Hematopoietic multipotent progenitor cell treated with erythropoietin and hydrocortisone succinate and interleukin-3 and kit ligand, for 8 days (in vitro differentiated cells): ENCODE measurements at regions not wholly inside any gene's neighbourhood (a gene's known extent, or its start where the extent isn't known, plus 50 kb on each side); places are given as distances from the start of the nearest gene placed in this dataset.
"Not testable (repeated sequence)": the region's sequence is repeated elsewhere in the genome, so short reads cannot be mapped to it uniquely, and the experiment has no call there.

Experiments
- DNase-seq: peaks from one replicate; pipeline ENCODE4 v3.0.0-alpha.2; 2015

- no peak for DNase-seq
Observed at GRCh38 chr7:115241151-115241550, 319.3 kb downstream of the MDFIC start.

DNA sequence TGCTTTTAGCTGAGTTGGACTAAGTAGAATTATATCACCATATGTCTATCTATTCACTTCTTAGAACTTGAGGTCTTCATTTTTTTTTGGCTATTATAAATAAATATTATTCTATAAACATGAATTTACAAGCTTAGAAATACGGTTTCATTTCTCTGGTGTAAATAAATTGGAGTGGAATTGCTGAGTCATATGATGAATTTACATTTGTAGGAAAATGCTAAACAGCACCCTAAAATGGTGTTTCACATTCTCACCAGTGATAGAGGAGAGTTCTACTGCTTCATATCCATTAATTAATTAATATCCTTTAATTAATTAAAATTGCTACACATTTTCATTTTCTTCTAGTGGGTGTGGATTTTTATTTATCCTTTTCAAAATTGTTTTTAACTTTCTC lies 318.3 kb downstream of the MDFIC start:
- DNase-seq: no peak

- DNase-seq: no peak
Observed at GRCh38 chr7:115235075-115235474, 313.2 kb downstream of the MDFIC start.

GRCh38 chr7:115233809-115234208 lies 311.9 kb downstream of the MDFIC start:
- DNase-seq: no peak

DNA sequence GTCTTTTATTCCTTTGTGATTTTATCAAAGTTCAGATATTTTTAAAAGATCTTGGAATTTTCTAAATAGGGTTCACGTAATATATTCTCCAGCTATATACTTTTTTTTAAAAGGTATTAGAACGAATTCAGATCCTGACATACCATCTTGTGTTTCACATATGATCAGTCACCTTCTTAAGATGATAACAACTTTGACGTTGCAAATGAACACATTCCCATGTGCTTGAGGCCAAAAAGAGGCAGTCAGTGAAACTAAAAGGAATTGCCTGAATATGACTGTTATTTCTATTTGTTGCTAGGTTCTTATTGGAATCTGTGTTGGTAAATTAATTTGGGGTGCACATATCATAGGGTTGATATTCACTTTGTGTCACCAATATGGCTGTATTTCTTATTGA lies 310.1 kb downstream of the MDFIC start:
- DNase-seq: no peak

DNA sequence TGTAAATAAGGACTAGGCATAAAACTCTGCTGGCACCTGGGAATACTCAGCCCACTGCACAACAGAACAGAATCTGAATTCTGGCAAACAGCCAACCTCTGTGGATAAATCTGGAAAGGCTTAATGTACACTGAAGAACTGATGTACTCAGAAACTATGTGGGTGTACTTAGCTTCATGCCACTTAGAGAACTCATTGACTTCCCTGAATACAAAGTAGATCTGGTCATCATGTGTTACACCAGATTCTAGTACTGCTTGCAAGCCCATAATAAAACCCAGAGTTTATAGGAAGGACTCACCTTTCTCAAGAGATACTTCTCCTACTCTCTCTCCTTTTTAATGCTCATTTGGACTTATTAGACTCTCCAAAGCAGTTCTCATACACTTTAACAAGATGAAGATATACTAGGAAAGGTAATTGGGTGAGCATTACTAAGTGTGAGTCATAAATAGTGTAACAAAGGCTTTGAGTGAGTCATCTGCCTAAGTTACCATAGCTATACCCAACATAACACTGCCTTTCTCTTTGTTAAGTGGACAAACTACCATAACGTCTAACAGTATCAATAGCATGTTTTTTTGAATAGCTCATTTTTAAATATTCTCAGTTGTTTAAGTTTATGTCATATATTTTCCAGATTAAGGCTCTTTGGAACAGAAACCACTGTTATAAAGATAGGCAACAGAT lies 309.1 kb downstream of the MDFIC start:
- DNase-seq: no peak

- no peak for DNase-seq
Observed at GRCh38 chr7:115229401-115230105, 307.7 kb downstream of the MDFIC start.

DNA sequence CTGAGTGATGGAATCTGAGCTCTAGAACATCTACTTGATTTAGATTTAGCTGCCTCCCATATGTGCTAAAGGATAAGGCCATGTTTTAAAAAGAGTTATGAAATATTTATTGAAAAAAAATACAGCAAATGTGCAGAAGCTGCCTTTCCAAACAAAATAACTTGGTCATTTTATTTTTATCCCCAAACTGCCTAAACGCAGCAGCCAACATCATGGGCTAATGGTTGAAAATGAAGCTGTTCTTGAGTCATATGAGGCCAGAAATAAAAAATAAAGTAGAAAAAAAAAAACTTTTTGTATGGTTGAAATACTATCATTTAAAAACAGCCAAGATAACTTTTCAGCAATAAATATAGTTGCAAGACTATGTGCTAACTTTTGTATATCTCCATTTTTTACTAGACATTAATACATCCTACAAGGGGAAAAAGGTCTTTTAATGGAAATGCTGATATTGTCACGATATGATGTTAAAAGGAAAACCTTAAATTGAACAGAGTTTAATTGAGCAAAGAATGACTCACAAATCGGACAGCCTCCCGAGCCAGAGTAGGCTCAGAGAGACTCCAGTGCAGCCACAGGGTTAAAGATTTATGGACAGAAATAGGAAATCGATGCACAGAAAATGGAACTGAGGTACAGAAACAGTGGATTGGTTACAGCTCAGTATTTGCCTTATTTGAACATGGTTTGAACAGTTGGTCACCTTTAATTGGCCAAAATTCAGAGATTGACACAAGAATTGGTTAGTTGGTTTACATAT lies 305.8 kb downstream of the MDFIC start:
- no peak for DNase-seq

- DNase-seq: no peak
Observed at GRCh38 chr7:115226410-115226809, 304.5 kb downstream of the MDFIC start.

- no peak for DNase-seq
Observed at GRCh38 chr7:115224922-115225321, 303.0 kb downstream of the MDFIC start.

GRCh38 chr7:115223959-115224358 lies 302.1 kb downstream of the MDFIC start:
- DNase-seq: no peak

- no peak for DNase-seq
Observed at GRCh38 chr7:115221456-115221855, 299.6 kb downstream of the MDFIC start.

GRCh38 chr7:115218076-115218475 lies 296.2 kb downstream of the MDFIC start:
- no peak for DNase-seq

DNA sequence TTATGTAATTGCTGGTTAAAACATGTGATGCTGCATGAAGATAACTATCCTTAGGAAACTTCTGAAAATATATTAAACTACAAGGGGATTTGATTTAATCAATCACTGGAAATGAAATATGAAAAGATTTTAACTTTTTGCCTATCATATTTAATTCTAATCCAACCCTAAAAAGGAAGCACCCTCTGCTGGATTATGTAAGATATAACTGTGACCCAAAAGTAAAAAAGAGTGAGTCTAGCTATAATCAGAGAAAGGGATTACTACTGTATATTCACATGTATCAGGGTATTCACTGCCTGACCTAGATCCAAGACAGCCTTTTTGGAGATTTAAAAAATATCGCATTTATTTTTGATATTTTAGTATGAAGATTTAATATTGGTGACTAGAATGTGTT lies 295.5 kb downstream of the MDFIC start:
- DNase-seq: no peak

GRCh38 chr7:115216652-115217051 lies 294.8 kb downstream of the MDFIC start:
- no peak for DNase-seq

DNA sequence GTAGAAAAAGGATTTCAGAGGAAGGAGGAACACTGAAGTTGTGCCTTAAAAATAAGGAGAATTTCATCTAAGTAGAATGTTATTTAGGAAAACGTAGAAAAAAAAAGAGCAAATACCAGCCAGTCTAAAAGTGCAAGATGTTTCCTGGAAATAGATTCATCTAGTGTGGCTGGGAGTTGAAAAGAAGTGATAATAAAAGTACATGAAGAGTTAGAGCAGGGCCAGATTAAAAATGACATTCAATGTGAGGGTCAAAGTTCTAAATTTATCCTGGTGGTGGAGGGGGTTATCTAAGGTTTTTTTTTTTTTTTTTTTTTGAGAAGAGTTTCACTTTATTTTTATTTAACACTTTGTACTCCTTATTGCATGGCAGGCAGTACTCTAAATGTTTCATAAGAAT lies 289.3 kb downstream of the MDFIC start:
- DNase-seq: no peak

DNA sequence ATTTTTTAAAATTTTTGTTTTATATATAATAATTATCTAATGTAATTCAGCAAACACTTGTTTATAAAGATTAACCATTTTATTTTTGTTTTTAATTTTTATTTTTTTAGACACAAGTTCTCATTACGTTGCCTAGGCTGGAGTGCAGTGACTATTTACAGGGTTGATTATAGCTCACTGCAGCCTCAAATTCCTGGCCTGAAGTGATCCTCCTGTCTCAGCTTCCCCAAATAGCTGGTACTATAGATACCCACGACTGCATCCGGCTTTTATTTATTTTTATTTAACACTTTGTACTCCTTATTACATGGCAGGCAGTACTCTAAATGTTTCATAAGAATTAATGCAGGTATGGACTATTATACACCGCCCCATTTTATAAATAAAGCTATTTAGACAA lies 288.7 kb downstream of the MDFIC start:
- no peak for DNase-seq

- DNase-seq: no peak
Observed at GRCh38 chr7:115208710-115209560, 287.0 kb downstream of the MDFIC start.

GRCh38 chr7:115206374-115206773 lies 284.5 kb downstream of the MDFIC start:
- DNase-seq: not testable (repeated sequence)

GRCh38 chr7:115198143-115198542 lies 276.2 kb downstream of the MDFIC start:
- DNase-seq: no peak

DNA sequence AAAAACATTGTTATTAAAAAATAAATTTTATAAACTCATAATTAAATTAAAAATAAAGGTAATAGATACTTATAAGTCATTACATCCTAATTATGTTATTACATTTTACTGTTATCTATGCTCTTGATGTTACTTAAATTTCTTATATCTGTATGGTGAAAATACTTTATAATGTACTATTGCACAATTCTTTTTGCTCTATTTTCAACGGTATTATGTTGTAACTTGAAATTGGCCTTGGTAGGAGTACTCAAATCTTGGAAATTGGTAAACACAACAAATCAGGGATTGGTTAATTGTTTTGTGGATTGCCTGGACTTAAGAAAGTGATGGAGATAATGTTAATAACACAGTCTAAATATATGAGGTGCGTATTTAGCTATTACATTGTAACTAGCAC lies 273.3 kb downstream of the MDFIC start:
- no peak for DNase-seq

GRCh38 chr7:115191526-115191925 lies 269.6 kb downstream of the MDFIC start:
- no peak for DNase-seq

DNA sequence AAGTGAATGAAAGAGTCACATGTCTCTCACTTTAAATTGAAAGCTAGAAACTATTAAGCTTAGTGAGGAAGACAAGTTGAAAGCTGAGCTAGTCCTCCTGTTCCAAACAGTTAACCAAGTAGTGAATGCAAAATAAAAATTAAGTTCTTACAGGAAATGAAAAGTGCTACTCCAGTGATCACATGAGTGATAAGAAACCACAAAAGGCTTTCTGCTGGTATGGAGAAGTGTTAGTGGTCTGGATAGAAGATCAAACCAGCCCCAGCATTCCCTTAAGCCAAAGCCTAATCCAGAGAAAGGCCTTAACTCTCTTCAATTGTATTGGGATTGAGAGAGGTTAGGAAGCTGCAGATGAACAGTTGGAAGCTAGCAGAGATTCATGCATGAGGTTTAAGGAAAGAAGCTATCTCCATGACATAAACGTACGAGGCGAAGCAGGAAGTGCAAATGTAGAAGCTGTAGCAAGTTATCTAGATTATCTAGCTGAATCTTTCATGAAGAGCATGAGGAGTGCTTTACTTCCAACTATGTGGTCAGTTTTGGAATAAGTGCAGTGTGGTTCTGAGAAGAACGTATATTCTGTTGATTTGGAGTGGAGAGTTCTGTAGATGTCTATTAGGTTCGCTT lies 261.6 kb downstream of the MDFIC start:
- DNase-seq: peak; percentile 16
